ENCODE measurements at regions not wholly inside any gene's neighbourhood (a gene's known extent, or its start where the extent isn't known, plus 50 kb on each side); places are given as distances from the start of the nearest gene placed in this dataset.

DNA sequence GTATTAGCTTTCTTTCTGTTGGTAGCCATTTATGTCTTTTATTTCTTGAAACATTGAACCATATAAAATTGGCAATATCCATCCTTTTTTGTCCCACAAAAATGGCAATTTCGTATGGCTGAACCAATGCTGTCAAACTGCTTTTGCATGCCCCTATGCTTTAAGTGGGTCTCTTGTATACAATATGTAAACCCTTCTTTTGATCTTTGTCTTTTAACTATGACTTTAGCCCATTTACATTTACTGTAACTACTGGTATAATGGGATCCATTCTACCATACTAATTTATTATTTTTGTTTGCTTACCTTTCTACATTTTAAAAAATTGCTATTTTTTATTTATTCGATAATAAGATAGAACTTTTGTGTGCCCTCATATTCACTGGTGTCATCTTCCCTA lies 93.4 kb downstream of the TENT4A start:
- H3K4me1 Mint-ChIP-seq (ENCODE audit: low read depth) = no peaks in the 10 kb centered on the region
- peaks cover 11% of the 10 kb centered on the region for H3K27me3 Mint-ChIP-seq (ENCODE audit: low read depth)
- POLR2A ChIA-PET = no interaction called here
- no peak overlapping the region for H3K4me3 Mint-ChIP-seq
- DNase-seq (no peak), ATAC-seq (no peak)
- no peaks in the 10 kb centered on the region for H3K9me3 Mint-ChIP-seq (ENCODE audit: insufficient read depth)
- no peak overlapping the region for H3K27ac Mint-ChIP-seq
- H3K36me3 Mint-ChIP-seq (ENCODE audit: low read depth) = no peaks in the 10 kb centered on the region
- CTCF ChIA-PET = no interaction called here

GRCh38 chr5:6808462-6808861 lies 95.2 kb downstream of the TENT4A start:
- no peaks in the 10 kb centered on the region for H3K9me3 Mint-ChIP-seq (ENCODE audit: insufficient read depth)
- H3K4me1 Mint-ChIP-seq (ENCODE audit: low read depth) = no peaks in the 10 kb centered on the region
- no peak overlapping the region for H3K27ac Mint-ChIP-seq
- ATAC-seq (no peak), DNase-seq (no peak)
- H3K36me3 Mint-ChIP-seq (ENCODE audit: low read depth) = no peaks in the 10 kb centered on the region
- H3K4me3 Mint-ChIP-seq = no peak overlapping the region
- ChIA-PET CTCF (no interaction called here), POLR2A (interaction anchor here (0.6 kb wide), 1 partner anchor 143 kb away, joined by 3 read pairs; no protein-coding TSS in a partner anchor)
- H3K27me3 Mint-ChIP-seq (ENCODE audit: low read depth) = peaks cover 14% of the 10 kb centered on the region

GRCh38 chr5:6810641-6811405 lies 97.6 kb downstream of the TENT4A start:
- POLR2A ChIA-PET = interaction anchor here (0.6 kb wide), 1 partner anchor 209 kb away, joined by 3 read pairs; no protein-coding TSS in a partner anchor
- DNase-seq = peak; percentile 9
- no peak overlapping the region for H3K27ac Mint-ChIP-seq
- H3K36me3 Mint-ChIP-seq (ENCODE audit: low read depth) = no peaks in the 10 kb centered on the region
- no peaks in the 10 kb centered on the region for H3K9me3 Mint-ChIP-seq (ENCODE audit: insufficient read depth)
- H3K27me3 Mint-ChIP-seq (ENCODE audit: low read depth) = peaks cover 6% of the 10 kb centered on the region
- H3K4me1 Mint-ChIP-seq (ENCODE audit: low read depth) = no peaks in the 10 kb centered on the region
- CTCF ChIA-PET = no interaction called here
- H3K4me3 Mint-ChIP-seq = no peak overlapping the region
- ATAC-seq = no peak

- Mint-ChIP-seq H3K27me3 (ENCODE audit: low read depth) (peaks cover 4% of the 10 kb centered on the region), H3K36me3 (ENCODE audit: low read depth) (no peaks in the 10 kb centered on the region)
- CTCF ChIA-PET = no interaction called here
These were observed 98.9 kb downstream of the TENT4A start for GRCh38 chr5:6812091-6812490.

GRCh38 chr5:6812800-6813731 lies 99.8 kb downstream of the TENT4A start:
- peaks cover 4% of the 10 kb centered on the region for H3K27me3 Mint-ChIP-seq (ENCODE audit: low read depth)
- no peaks in the 10 kb centered on the region for H3K36me3 Mint-ChIP-seq (ENCODE audit: low read depth)
- ATAC-seq (no peak), DNase-seq (peak; percentile 1)
- H3K27ac Mint-ChIP-seq = no peak overlapping the region
- no peaks in the 10 kb centered on the region for H3K9me3 Mint-ChIP-seq (ENCODE audit: insufficient read depth)
- no peak overlapping the region for H3K4me3 Mint-ChIP-seq
- ChIA-PET CTCF (no interaction called here), POLR2A (interaction anchor here (1.0 kb wide), 1 partner anchor 9 kb away, joined by 3 read pairs; no protein-coding TSS in a partner anchor)
- H3K4me1 Mint-ChIP-seq (ENCODE audit: low read depth) = no peaks in the 10 kb centered on the region

More at GRCh38 chr5:6812091-6812490, 98.9 kb downstream of the TENT4A start:
- Mint-ChIP-seq H3K27ac (no peak overlapping the region), H3K4me1 (ENCODE audit: low read depth) (no peaks in the 10 kb centered on the region), H3K9me3 (ENCODE audit: insufficient read depth) (no peaks in the 10 kb centered on the region), H3K4me3 (no peak overlapping the region)
- peak; percentile 7 for DNase-seq
- POLR2A ChIA-PET = no interaction called here
- ATAC-seq = no peak

- Mint-ChIP-seq H3K4me1 (ENCODE audit: low read depth) (no peaks in the 10 kb centered on the region), H3K9me3 (ENCODE audit: insufficient read depth) (no peaks in the 10 kb centered on the region), H3K36me3 (ENCODE audit: low read depth) (no peaks in the 10 kb centered on the region), H3K4me3 (no peak overlapping the region), H3K27me3 (ENCODE audit: low read depth) (peaks cover 13% of the 10 kb centered on the region), H3K27ac (no peak overlapping the region)
- DNase-seq (no peak), ATAC-seq (no peak)
- ChIA-PET CTCF (no interaction called here), POLR2A (no interaction called here)
These were observed 101.6 kb downstream of the TENT4A start for GRCh38 chr5:6814816-6815215.

DNA sequence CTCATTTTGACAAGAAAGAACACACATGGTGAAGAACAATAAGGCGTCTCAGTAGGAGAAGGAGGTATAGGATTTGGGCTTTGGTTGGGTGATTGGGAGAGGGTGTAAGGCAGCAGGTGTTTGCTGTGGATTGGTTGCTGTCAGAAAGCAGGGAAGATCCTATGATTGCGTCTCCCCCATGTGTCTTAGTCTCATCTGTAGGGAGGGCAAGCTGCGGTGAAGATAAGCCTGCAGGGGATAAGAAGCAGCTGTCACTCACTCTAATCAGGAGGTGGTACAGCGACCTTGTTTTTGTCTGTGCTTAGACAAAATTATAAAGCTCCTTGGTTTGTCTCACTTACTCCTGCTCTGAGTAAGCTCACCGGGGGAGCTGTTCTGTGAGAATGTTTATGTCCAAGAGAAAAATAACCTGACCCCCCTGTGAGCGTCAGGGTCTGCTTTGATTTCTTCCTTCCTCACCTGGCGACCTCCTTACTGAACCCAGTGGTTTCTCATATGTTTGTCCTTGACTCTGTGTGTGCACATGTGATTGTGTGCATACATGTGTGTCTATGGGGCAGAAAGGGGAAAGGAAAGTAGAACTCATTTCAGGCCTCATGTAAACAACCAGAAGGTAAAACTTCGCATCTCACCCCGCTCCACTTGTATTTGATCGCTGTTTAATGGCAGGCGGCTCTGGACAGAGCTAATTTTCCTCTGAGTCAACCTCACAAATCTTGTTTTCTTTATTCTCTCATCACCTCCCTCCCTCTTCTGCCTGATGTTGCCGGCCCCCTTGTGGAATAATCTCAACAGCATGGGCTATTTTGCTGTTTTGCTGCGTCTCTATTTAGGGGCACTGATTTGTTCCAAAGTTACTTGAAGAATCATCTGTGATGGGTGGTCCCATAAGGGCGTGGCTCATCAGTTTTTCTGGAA lies 105.6 kb downstream of the TENT4A start:
- DNase-seq (no peak), ATAC-seq (no peak)
- H3K27me3 Mint-ChIP-seq (ENCODE audit: low read depth) = peaks cover 20% of the 10 kb centered on the region
- H3K36me3 Mint-ChIP-seq (ENCODE audit: low read depth) = peaks cover 3% of the 10 kb centered on the region
- POLR2A ChIA-PET = no interaction called here
- H3K27ac Mint-ChIP-seq = no peak overlapping the region
- H3K9me3 Mint-ChIP-seq (ENCODE audit: insufficient read depth) = no peaks in the 10 kb centered on the region
- CTCF ChIA-PET = interaction anchor here (0.9 to 2.3 kb wide), 6 partner anchors 11 to 1037 kb away, joined by 3 to 13 read pairs (median 5); no protein-coding TSS in a partner anchor
- peaks cover 2% of the 10 kb centered on the region for H3K4me1 Mint-ChIP-seq (ENCODE audit: low read depth)
- H3K4me3 Mint-ChIP-seq = no peak overlapping the region

DNA sequence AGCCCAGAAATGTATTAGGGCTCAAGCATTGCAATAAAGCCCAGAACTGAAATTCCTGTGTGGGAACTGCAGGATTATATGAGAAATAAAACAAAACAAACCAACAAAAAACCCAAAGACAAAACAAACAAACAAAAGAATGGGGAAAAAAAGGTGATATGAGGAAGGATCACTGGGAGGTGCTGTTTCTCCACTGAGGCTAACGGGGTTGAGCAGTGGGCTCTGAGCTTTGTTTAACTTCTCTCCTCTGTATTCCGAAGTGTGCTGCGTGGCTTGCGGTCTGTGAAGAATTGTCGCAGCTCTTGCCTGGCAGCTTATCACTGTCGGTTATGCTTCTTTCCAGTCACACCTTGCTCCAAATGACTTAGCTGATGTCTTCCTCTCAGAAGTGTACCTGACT lies 106.3 kb downstream of the TENT4A start:
- CTCF ChIA-PET = interaction anchor here (1.1 to 2.3 kb wide), 7 partner anchors 10 to 1037 kb away, joined by 3 to 13 read pairs (median 5); no protein-coding TSS in a partner anchor

GRCh38 chr5:6820851-6821479 lies 107.7 kb downstream of the TENT4A start:
- Mint-ChIP-seq H3K27ac (no peak overlapping the region), H3K4me3 (no peak overlapping the region), H3K36me3 (ENCODE audit: low read depth) (peaks cover 3% of the 10 kb centered on the region), H3K27me3 (ENCODE audit: low read depth) (peaks cover 22% of the 10 kb centered on the region), H3K4me1 (ENCODE audit: low read depth) (peaks cover 4% of the 10 kb centered on the region), H3K9me3 (ENCODE audit: insufficient read depth) (no peaks in the 10 kb centered on the region)
- ATAC-seq (peak; percentile 70), DNase-seq (peak; percentile 74)
- ChIA-PET POLR2A (no interaction called here), CTCF (interaction anchor here (0.6 to 1.8 kb wide), 20 partner anchors 9 to 1037 kb away, joined by 3 to 13 read pairs (median 3); no protein-coding TSS in a partner anchor)

More for the DNA sequence above, 106.3 kb downstream of the TENT4A start:
- POLR2A ChIA-PET = no interaction called here
- no peaks in the 10 kb centered on the region for H3K9me3 Mint-ChIP-seq (ENCODE audit: insufficient read depth)
- ATAC-seq = no peak
- DNase-seq = peak; percentile 16
- H3K36me3 Mint-ChIP-seq (ENCODE audit: low read depth) = peaks cover 3% of the 10 kb centered on the region
- H3K27ac Mint-ChIP-seq = no peak overlapping the region
- H3K4me1 Mint-ChIP-seq (ENCODE audit: low read depth) = peaks cover 4% of the 10 kb centered on the region
- H3K4me3 Mint-ChIP-seq = no peak overlapping the region
- peaks cover 20% of the 10 kb centered on the region for H3K27me3 Mint-ChIP-seq (ENCODE audit: low read depth)

- no peak for ATAC-seq
- Mint-ChIP-seq H3K27ac (no peak overlapping the region), H3K9me3 (ENCODE audit: insufficient read depth) (no peaks in the 10 kb centered on the region), H3K4me3 (no peak overlapping the region), H3K36me3 (ENCODE audit: low read depth) (peaks cover 3% of the 10 kb centered on the region), H3K27me3 (ENCODE audit: low read depth) (peaks cover 20% of the 10 kb centered on the region), H3K4me1 (ENCODE audit: low read depth) (peaks cover 4% of the 10 kb centered on the region)
- DNase-seq = peak; percentile 13
- ChIA-PET POLR2A (no interaction called here), CTCF (interaction anchor here (0.9 to 1.3 kb wide), 3 partner anchors 14 to 925 kb away, joined by 3 to 4 read pairs (median 3); no protein-coding TSS in a partner anchor)
These were observed 108.8 kb downstream of the TENT4A start for GRCh38 chr5:6822068-6822467.
